ENCODE measurements at regions not wholly inside any gene's neighbourhood (a gene's known extent, or its start where the extent isn't known, plus 50 kb on each side); places are given as distances from the start of the nearest gene placed in this dataset.
"Not testable (repeated sequence)": the region's sequence is repeated elsewhere in the genome, so short reads cannot be mapped to it uniquely, and the experiment has no call there.

DNA sequence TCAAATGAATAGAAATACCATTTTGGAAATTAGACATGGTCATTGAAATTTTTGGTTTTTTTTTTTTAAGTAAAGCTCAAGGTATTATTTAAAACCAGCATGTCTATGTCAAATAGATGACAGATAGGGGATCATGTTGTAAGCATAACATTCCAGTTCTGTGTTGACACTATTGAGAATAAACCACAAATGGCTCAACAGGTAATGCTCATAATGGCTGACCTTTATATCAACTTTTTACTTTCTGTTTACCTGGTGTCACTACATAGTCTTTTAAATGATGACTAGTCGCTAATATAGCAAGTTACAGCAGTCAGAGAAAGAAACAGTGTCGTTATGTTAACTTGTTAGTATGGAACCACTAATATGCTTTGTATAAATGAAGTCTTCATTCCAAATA is 616.0 kb downstream of the GATA3 start:
- H3K27ac ChIP-seq, result no peak overlapping the region

DNA sequence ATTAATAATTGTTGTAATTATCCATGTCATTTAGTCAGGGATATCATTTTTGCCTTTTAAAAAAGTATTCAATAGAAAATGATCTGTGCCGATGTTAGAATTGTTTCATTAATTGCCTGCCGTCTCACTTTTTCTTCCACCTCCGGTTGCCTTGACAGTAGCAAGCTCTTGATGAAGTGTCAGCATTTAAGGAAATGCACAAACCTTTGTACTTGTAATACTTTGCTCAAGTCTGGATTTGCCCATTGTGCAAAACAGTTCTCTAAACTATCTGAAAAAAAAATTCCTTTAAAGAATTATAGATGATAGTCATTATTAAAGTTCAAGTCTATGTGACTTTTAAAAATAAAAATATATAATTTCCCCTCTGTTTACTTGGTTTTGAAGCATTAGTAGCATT is 619.7 kb downstream of the GATA3 start:
- ATAC-seq (no peak), FAIRE-seq (no peak), DNase-seq (no peak)
- Histone ChIP-seq H3K27me3 (no peaks in the 10 kb centered on the region), H3K4me3 (no peak overlapping the region), H3K9me3 (no peaks in the 10 kb centered on the region), H3K4me1 (no peaks in the 10 kb centered on the region), H3K27ac (no peak overlapping the region), H3K36me3 (no peaks in the 10 kb centered on the region)
- intact Hi-C loops (cut with DNase I), result no loop called here
- TF ChIP-seq, protein P1, sequence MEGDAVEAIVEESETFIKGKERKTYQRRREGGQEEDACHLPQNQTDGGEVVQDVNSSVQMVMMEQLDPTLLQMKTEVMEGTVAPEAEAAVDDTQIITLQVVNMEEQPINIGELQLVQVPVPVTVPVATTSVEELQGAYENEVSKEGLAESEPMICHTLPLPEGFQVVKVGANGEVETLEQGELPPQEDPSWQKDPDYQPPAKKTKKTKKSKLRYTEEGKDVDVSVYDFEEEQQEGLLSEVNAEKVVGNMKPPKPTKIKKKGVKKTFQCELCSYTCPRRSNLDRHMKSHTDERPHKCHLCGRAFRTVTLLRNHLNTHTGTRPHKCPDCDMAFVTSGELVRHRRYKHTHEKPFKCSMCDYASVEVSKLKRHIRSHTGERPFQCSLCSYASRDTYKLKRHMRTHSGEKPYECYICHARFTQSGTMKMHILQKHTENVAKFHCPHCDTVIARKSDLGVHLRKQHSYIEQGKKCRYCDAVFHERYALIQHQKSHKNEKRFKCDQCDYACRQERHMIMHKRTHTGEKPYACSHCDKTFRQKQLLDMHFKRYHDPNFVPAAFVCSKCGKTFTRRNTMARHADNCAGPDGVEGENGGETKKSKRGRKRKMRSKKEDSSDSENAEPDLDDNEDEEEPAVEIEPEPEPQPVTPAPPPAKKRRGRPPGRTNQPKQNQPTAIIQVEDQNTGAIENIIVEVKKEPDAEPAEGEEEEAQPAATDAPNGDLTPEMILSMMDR (IDR thresholded peaks at IDR 0.05), result no peak
- 58 to 85% methylated on average over 3 of the region's 3 CpGs for WGBS, 2 donors

More for the DNA sequence above, 616.0 kb downstream of the GATA3 start:
- Histone ChIP-seq H3K27me3 (no peaks in the 10 kb centered on the region), H3K9me3 (no peaks in the 10 kb centered on the region), H3K36me3 (no peaks in the 10 kb centered on the region), H3K4me3 (no peak overlapping the region), H3K4me1 (no peaks in the 10 kb centered on the region)
- intact Hi-C loops (cut with DNase I), result no loop called here
- WGBS, 2 donors, result 50 to 64% methylated on average over 2 of the region's 2 CpGs
- FAIRE-seq (no peak), ATAC-seq (no peak), DNase-seq (no peak)
- TF ChIP-seq, protein P1 (IDR thresholded peaks at IDR 0.05), result no peak

DNA sequence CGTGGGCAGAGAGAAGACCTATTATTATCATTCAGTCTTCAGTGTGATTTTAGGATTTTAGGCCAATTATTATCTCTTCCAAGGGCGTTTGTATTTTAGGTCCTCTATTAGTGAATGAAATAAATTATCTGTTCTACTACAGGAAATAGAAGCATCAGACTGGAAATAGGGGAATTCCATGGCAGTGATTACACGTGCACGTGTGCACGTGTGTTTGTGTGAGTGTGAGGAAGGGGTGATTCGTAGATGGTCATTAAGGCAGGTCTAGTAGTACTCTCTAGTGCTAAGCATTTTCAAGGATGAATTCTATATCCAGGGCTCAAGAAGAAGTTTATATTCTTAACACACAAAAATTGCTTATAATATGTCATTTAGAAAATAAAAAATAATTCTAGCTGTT is 623.2 kb downstream of the GATA3 start:
- no peaks in the 10 kb centered on the region for H3K36me3 ChIP-seq
- no peaks in the 10 kb centered on the region for H3K9me3 ChIP-seq
- intact Hi-C loops (cut with DNase I), result no loop called here
- no peaks in the 10 kb centered on the region for H3K4me1 ChIP-seq
- ATAC-seq, result no peak
- no peak for FAIRE-seq
- TF ChIP-seq, protein P1 (IDR thresholded peaks at IDR 0.05), result no peak
- no peaks in the 10 kb centered on the region for H3K27me3 ChIP-seq
- DNase-seq, result no peak
- no peak overlapping the region for H3K27ac ChIP-seq
- H3K4me3 ChIP-seq, result no peak overlapping the region
- 44 to 57% methylated on average over 6 of the region's 6 CpGs for WGBS, 2 donors

DNA sequence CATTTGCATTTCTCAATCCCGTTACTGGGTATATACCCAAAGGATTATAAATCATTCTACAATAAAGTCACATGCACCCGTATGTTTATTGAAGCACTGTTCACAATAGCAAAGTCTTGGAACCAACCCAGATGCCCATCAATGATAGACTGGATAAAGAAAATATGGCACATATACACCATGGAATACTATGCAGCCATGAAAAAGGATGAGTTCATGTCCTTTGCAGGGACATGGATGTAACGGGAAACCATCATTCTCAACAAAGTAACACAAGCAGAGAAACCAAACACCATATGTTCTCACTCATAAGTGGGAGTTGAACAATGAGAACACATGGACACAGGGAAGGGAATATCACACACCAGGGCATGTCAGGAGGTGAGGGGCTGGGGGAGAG is 630.4 kb downstream of the GATA3 start:
- FAIRE-seq, result not testable (repeated sequence)

DNA sequence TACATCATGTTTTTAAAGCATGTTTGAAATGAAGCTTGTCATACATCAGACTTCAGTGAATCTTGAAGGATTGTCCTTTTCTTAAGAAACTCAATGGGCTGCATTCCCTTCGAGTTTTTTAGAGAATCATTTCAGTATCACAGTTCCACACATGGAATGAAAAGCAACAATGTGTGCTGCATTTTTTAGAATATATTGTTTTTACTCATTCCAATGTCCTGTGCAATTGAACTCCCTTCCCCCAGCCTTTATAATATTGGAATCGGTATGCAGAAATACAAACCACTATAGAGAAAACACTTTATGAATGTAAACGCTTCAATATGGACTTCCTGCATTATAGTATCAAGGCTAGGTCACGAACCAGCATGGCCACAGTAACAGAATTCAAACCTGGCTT is 634.4 kb downstream of the GATA3 start:
- TF ChIP-seq, protein P1 (IDR thresholded peaks at IDR 0.05), result no peak
- H3K27me3 ChIP-seq, result no peaks in the 10 kb centered on the region
- FAIRE-seq, result no peak
- no peaks in the 10 kb centered on the region for H3K9me3 ChIP-seq
- 49 to 62% methylated on average over 4 of the region's 4 CpGs for WGBS, 2 donors
- intact Hi-C loops (cut with DNase I), result no loop called here
- no peak for ATAC-seq
- no peak overlapping the region for H3K27ac ChIP-seq
- DNase-seq, result no peak
- H3K4me3 ChIP-seq, result no peak overlapping the region
- H3K4me1 ChIP-seq, result no peaks in the 10 kb centered on the region
- no peaks in the 10 kb centered on the region for H3K36me3 ChIP-seq

More for the DNA sequence above, 630.4 kb downstream of the GATA3 start:
- H3K27ac ChIP-seq; DNase-seq; H3K4me3 ChIP-seq; H3K36me3 ChIP-seq; ATAC-seq; H3K9me3 ChIP-seq; H3K27me3 ChIP-seq; H3K4me1 ChIP-seq; intact Hi-C loops (cut with DNase I): not testable (repeated sequence)
- WGBS, 2 donors, result 78 to 86% methylated on average over 3 of the region's 3 CpGs
